Lung (tissue), 11 donors: ENCODE measurements at regions not wholly inside any gene's neighbourhood (a gene's known extent, or its start where the extent isn't known, plus 50 kb on each side); places are given as distances from the start of the nearest gene placed in this dataset.

ENCODE experiments used
- ATAC-seq: fragments of 200-7000 bp; cut with Tn5 transposase; one replicate; pipeline ENCODE4 v1.9.1; 2020; ENCODE audit warnings: moderate number of reproducible peaks; ENCODE audit not compliant: insufficient read depth, low FRiP score
- DNase-seq, 3 donors: peaks; one replicate each; pipeline ENCODE4 v3.0.0-alpha.2; 2013 to 2017
- H3K27ac ChIP-seq, 2 donors: one replicate each; pipeline ENCODE4 v1.5.1; 2013; ENCODE audit warnings: mild to moderate bottlenecking in 2 of 2, moderate library complexity in 2 of 2, control low read depth in 1 of 2, inconsistent platforms in 1 of 2, low read depth in 1 of 2, low read length in 1 of 2
- H3K27me3 ChIP-seq, 3 donors: one replicate each; pipeline ENCODE4 v1.5.1; 2013; ENCODE audit warnings: low read length in 2 of 3; ENCODE audit not compliant: control insufficient read depth in 3 of 3, insufficient read depth in 3 of 3
- H3K36me3 ChIP-seq, 4 donors: one replicate each; pipeline ENCODE4 v1.5.1; 2013; ENCODE audit warnings: low read length in 4 of 4, mild to moderate bottlenecking in 1 of 4, moderate library complexity in 1 of 4; ENCODE audit not compliant: control insufficient read depth in 4 of 4, insufficient read depth in 4 of 4
- H3K4me1 ChIP-seq, 5 donors: one replicate each; pipeline ENCODE4 v1.5.1; 2013; ENCODE audit warnings: low read length in 5 of 5, mild to moderate bottlenecking in 2 of 5, moderate library complexity in 1 of 5; ENCODE audit not compliant: control insufficient read depth in 5 of 5, insufficient read depth in 5 of 5
- H3K4me3 ChIP-seq: one replicate; pipeline ENCODE4 v1.5.1; 2013; ENCODE audit warnings: mild to moderate bottlenecking, control low read depth, moderate library complexity
- H3K9ac ChIP-seq, 2 donors: one replicate each; pipeline ENCODE4 v1.5.1; 2013; ENCODE audit warnings: low read length in 2 of 2, control low read depth in 1 of 2; ENCODE audit not compliant: insufficient read depth in 1 of 2
- H3K9me3 ChIP-seq, 4 donors: one replicate each; pipeline ENCODE4 v1.5.1; 2013; ENCODE audit warnings: low read length in 3 of 4, mild to moderate bottlenecking in 1 of 4, moderate library complexity in 1 of 4; ENCODE audit not compliant: control insufficient read depth in 4 of 4, insufficient read depth in 3 of 4
- WGBS, 2 donors: extraction: QIAGEN DNeasy Blood & Tissue Kit; methylation state at CpG; one replicate each; pipeline ENCODE4 v1.1.7; 2013; 5-methylcytosine and 5-hydroxymethylcytosine counted together
- TF ChIP-seq, protein P1 (sequence below): IDR thresholded peaks from 2 replicates; pipeline ENCODE4 v1.5.1; 2012; ENCODE audit warnings: mild to moderate bottlenecking; ENCODE audit errors: control extremely low read depth, extremely low read depth
- donor health status: control.
- donor health status: control.
- donor health status: Bipolar disorder and iron deficiency.
- donor health status: healthy.
- donor health status: DM: yes; HTN: yes; CAD: no.

DNA sequence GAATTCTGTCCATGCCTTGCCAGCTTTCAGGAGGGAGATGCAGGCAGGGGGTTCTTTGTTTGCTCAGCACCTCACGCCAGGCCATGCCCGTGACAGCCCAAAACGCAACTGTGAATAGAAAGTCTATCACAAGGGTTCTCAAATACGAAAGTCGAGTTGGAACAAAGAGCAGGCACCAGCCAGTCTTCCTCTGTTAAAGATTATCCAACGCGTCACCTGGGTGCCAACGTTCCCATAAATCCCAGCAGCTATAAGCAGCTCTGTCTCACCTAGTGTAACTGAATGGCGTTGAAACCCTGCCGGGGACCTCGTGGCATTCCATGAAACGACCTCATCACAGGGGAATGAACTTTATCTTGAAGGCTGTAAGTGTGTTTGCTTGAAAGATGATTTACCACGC lies 84.8 kb upstream of the GATA6 start:
- H3K27ac ChIP-seq: peak overlapping the region in 1 of 2 donors; percentile 61
- ATAC-seq (peak; percentile 34), DNase-seq (peak; percentile 53 to 81 (median 67))
- no peaks in the 10 kb centered on the region for H3K36me3 ChIP-seq
- no peaks in the 10 kb centered on the region for H3K9me3 ChIP-seq
- H3K9ac ChIP-seq: no peak overlapping the region
- 55 to 77% methylated on average over 13 of the region's 13 CpGs for WGBS, 2 donors
- no peaks in the 10 kb centered on the region for H3K27me3 ChIP-seq
- peaks cover 0 to 7% (median 0%) of the 10 kb centered on the region in 5 donors for H3K4me1 ChIP-seq
- TF ChIP-seq, protein P1, sequence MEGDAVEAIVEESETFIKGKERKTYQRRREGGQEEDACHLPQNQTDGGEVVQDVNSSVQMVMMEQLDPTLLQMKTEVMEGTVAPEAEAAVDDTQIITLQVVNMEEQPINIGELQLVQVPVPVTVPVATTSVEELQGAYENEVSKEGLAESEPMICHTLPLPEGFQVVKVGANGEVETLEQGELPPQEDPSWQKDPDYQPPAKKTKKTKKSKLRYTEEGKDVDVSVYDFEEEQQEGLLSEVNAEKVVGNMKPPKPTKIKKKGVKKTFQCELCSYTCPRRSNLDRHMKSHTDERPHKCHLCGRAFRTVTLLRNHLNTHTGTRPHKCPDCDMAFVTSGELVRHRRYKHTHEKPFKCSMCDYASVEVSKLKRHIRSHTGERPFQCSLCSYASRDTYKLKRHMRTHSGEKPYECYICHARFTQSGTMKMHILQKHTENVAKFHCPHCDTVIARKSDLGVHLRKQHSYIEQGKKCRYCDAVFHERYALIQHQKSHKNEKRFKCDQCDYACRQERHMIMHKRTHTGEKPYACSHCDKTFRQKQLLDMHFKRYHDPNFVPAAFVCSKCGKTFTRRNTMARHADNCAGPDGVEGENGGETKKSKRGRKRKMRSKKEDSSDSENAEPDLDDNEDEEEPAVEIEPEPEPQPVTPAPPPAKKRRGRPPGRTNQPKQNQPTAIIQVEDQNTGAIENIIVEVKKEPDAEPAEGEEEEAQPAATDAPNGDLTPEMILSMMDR: no peak
- no peak overlapping the region for H3K4me3 ChIP-seq

DNA sequence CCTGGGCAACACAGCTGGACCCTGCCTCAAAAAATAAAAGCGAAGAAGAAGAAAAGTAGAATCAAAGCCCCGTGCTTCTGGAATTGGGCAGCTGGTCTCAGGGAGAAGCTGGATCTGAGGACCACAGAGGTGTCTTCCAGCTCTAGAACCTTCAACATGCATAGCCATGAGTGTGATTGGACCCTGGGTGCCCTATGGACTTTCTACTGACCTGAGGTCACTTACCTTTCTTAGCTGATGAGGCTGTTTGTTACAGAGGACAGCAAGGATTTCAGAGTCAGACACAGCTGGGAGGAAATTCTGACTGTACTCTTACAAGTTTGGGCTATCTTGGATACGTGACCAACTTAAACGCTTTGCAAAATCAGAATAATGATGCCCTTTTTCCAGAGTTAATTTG lies 82.4 kb upstream of the GATA6 start:
- H3K36me3 ChIP-seq: no peaks in the 10 kb centered on the region
- H3K9me3 ChIP-seq: no peaks in the 10 kb centered on the region
- H3K4me3 ChIP-seq: no peak overlapping the region
- WGBS, 2 donors: 85 to 92% methylated on average over 4 of the region's 4 CpGs
- H3K27me3 ChIP-seq: no peaks in the 10 kb centered on the region
- TF ChIP-seq, protein P1: no peak
- H3K4me1 ChIP-seq: peaks cover 0 to 2% (median 0%) of the 10 kb centered on the region in 5 donors
- H3K9ac ChIP-seq: no peak overlapping the region
- H3K27ac ChIP-seq: no peak overlapping the region
- ATAC-seq (no peak), DNase-seq (no peak)

DNA sequence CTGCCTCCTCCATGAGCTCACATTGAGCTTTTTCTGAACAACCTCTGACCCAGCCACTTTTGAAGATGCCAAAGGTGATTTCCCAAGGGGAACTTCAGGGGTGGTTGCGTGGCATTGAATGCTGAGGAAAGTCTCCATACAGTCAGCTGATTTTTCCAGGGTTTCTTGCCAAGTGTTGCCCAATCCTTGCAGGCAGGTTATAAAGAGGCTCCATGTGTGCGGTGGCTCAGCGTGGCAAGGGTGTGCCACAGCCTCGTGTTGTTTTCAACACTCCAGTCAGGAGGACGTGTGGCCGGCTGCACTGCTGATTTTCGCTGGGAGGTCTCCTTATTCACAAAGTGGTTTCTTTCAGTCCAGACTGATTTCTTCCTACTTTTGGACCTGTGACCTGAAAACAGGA lies 81.4 kb upstream of the GATA6 start:
- no peak overlapping the region for H3K9ac ChIP-seq
- no peaks in the 10 kb centered on the region for H3K9me3 ChIP-seq
- H3K36me3 ChIP-seq: no peaks in the 10 kb centered on the region
- no peak overlapping the region for H3K27ac ChIP-seq
- ATAC-seq: no peak
- H3K4me3 ChIP-seq: no peak overlapping the region
- H3K27me3 ChIP-seq: no peaks in the 10 kb centered on the region
- peaks cover 0 to 2% (median 0%) of the 10 kb centered on the region in 5 donors for H3K4me1 ChIP-seq
- 61 to 84% methylated on average over 7 of the region's 7 CpGs for WGBS, 2 donors
- TF ChIP-seq, protein P1: no peak
- peak in 1 of 3 donors; percentile 61 for DNase-seq

DNA sequence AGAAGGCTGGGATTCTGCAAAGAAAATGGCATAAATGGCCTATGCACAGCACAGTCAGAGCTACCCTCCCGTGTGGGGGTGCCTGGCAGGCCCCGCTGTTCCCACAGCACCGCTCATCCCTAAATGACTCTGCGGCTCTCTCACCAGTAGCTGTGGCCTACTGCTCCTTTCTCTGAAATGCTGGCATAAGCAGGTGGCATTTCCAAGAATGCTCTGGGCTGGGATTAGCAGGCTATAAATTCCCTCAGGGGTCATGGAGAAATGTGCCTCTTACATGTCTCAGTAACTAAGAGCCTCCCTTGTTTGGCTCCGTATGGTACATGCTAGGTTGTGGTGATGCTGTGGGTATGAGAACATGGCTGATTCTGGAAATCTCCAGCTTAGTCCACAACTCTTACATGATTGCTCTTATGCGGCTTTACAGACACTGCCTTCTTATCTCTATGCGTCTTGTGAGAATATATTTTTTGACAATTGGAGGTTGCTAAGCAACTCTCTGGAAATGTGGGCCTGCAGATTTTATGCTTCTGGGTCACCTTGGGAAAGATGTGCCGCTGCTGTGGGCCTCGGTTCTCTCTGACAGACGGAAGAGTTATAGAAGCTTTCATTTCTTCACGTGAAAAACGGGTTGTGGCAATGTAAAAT lies 80.3 kb upstream of the GATA6 start:
- H3K4me1 ChIP-seq: peaks cover 0 to 2% (median 0%) of the 10 kb centered on the region in 5 donors
- no peak overlapping the region for H3K4me3 ChIP-seq
- no peak overlapping the region for H3K9ac ChIP-seq
- no peaks in the 10 kb centered on the region for H3K27me3 ChIP-seq
- TF ChIP-seq, protein P1: no peak
- no peak for DNase-seq
- no peaks in the 10 kb centered on the region for H3K36me3 ChIP-seq
- H3K27ac ChIP-seq: no peak overlapping the region
- no peak for ATAC-seq
- WGBS, 2 donors: 94 to 96% methylated on average over 12 of the region's 12 CpGs
- H3K9me3 ChIP-seq: no peaks in the 10 kb centered on the region
